ENCODE measurements at regions not wholly inside any gene's neighbourhood (a gene's known extent, or its start where the extent isn't known, plus 50 kb on each side); places are given as distances from the start of the nearest gene placed in this dataset.

GRCh38 chr6:153872946-153873345 lies 166.1 kb upstream of the OPRM1 start:
- DNase-seq: no peak

- DNase-seq: no peak
These were observed 176.1 kb upstream of the OPRM1 start for GRCh38 chr6:153862927-153863326.

GRCh38 chr6:153862139-153862538 lies 176.9 kb upstream of the OPRM1 start:
- no peak for DNase-seq

GRCh38 chr6:153858529-153858928 lies 180.5 kb upstream of the OPRM1 start:
- DNase-seq: no peak

- DNase-seq: no peak
These were observed 182.1 kb upstream of the OPRM1 start for GRCh38 chr6:153856929-153857376.

- DNase-seq: no peak
These were observed 186.6 kb upstream of the OPRM1 start for GRCh38 chr6:153852481-153852880.

GRCh38 chr6:153852034-153852433 lies 187.0 kb upstream of the OPRM1 start:
- DNase-seq: no peak

- DNase-seq: no peak
These were observed 189.8 kb upstream of the OPRM1 start for GRCh38 chr6:153849072-153849779.

GRCh38 chr6:153843420-153843819 lies 195.6 kb upstream of the OPRM1 start:
- no peak for DNase-seq

GRCh38 chr6:153842491-153842890 lies 196.5 kb upstream of the OPRM1 start:
- no peak for DNase-seq

- no peak for DNase-seq
These were observed 198.8 kb upstream of the OPRM1 start for GRCh38 chr6:153840039-153840850.

GRCh38 chr6:153832543-153832942 lies 206.5 kb upstream of the OPRM1 start:
- no peak for DNase-seq

- no peak for DNase-seq
These were observed 207.5 kb upstream of the OPRM1 start for GRCh38 chr6:153831350-153832078.

GRCh38 chr6:153817173-153817572 lies 221.9 kb upstream of the OPRM1 start:
- DNase-seq: no peak

- DNase-seq: no peak
These were observed 222.7 kb upstream of the OPRM1 start for GRCh38 chr6:153816366-153816765.

GRCh38 chr6:153814136-153814535 lies 224.9 kb upstream of the OPRM1 start:
- no peak for DNase-seq

GRCh38 chr6:153804755-153805330 lies 234.2 kb upstream of the OPRM1 start:
- no peak for DNase-seq

- no peak for DNase-seq
These were observed 237.1 kb upstream of the OPRM1 start for GRCh38 chr6:153801917-153802316.

- DNase-seq: no peak
These were observed 238.4 kb upstream of the OPRM1 start for GRCh38 chr6:153800580-153801188.

GRCh38 chr6:153790876-153791473 lies 248.1 kb upstream of the OPRM1 start:
- no peak for DNase-seq

GRCh38 chr6:153790048-153790447 lies 249.0 kb upstream of the OPRM1 start:
- DNase-seq: peak in 3 of 4 experiments; percentile 3 to 40 (median 6)

- DNase-seq: no peak
These were observed 251.8 kb upstream of the OPRM1 start for GRCh38 chr6:153787341-153787606.

Measured in suppressor macrophage (primary cell).